ENCODE measurements at regions not wholly inside any gene's neighbourhood (a gene's known extent, or its start where the extent isn't known, plus 50 kb on each side); places are given as distances from the start of the nearest gene placed in this dataset.

DNA sequence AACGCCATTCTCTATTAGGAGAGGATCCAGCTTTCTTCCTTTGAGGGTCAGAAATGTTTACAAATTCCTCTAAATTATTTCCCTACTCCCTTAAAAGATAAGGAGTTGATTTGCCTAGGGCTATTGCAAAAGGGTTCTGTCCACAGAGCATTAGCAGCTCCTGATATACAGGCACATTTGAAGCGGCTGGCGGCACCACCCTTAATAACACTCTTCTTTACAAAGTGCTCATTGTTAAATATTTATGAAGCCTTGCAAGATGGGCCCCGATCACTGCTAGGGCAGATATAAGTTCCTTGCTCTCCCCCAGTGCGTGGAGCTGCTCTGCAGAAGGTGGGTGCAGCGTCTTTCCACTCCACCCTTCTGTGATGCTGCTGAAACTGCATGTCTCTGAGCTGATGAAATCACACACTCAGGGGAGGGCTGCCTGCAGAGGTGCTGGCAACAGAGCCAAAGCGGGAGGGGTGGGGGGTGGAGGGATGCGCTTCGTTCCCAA is 116.7 kb upstream of the NTM start:
- FAIRE-seq: no peak
- no peak for DNase-seq (ENCODE audit: low read depth)
- Histone ChIP-seq H3K36me3 (ENCODE audit: control insufficient read depth, insufficient read depth, low read length) (no peaks in the 10 kb centered on the region), H3K27me3 (ENCODE audit: control insufficient read depth, insufficient read depth, low read length) (no peaks in the 10 kb centered on the region), H3K4me3 (ENCODE audit: low read depth, low read length) (no peak overlapping the region)
- TF ChIP-seq, protein P1, sequence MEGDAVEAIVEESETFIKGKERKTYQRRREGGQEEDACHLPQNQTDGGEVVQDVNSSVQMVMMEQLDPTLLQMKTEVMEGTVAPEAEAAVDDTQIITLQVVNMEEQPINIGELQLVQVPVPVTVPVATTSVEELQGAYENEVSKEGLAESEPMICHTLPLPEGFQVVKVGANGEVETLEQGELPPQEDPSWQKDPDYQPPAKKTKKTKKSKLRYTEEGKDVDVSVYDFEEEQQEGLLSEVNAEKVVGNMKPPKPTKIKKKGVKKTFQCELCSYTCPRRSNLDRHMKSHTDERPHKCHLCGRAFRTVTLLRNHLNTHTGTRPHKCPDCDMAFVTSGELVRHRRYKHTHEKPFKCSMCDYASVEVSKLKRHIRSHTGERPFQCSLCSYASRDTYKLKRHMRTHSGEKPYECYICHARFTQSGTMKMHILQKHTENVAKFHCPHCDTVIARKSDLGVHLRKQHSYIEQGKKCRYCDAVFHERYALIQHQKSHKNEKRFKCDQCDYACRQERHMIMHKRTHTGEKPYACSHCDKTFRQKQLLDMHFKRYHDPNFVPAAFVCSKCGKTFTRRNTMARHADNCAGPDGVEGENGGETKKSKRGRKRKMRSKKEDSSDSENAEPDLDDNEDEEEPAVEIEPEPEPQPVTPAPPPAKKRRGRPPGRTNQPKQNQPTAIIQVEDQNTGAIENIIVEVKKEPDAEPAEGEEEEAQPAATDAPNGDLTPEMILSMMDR (IDR thresholded peaks at IDR 0.05; ENCODE audit: insufficient read depth, low read length, severe bottlenecking): no peak

- TF ChIP-seq, protein P1 (IDR thresholded peaks at IDR 0.05; ENCODE audit: insufficient read depth, low read length, severe bottlenecking): no peak
- FAIRE-seq (no peak), DNase-seq (ENCODE audit: low read depth) (no peak)
- no peak overlapping the region for H3K4me3 ChIP-seq (ENCODE audit: low read depth, low read length)
- H3K27me3 ChIP-seq (ENCODE audit: control insufficient read depth, insufficient read depth, low read length): no peaks in the 10 kb centered on the region
- H3K36me3 ChIP-seq (ENCODE audit: control insufficient read depth, insufficient read depth, low read length): no peaks in the 10 kb centered on the region
Measured at GRCh38 chr11:131254254-131254653, 116.2 kb upstream of the NTM start.

DNA sequence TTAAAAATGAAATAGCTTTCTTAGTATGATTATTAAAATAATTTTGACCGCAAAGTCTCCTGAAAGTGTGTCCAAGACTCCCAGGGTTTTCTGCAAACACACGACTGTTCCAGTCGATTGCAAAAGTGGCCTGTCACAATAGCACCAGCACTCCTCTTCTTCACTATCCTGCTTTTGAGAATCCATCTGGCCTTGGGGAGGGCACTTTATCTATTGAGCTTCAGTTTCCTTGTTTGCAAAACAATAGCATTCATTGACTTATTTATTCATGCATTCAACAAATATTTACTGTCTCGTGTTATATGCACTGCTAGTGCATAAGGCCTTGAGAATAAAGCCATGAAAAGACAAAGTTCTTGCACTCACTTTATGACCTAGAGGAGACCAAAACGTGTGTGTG is 96.2 kb upstream of the NTM start:
- H3K27me3 ChIP-seq (ENCODE audit: control insufficient read depth, insufficient read depth, low read length): no peaks in the 10 kb centered on the region
- H3K4me3 ChIP-seq (ENCODE audit: low read depth, low read length): no peak overlapping the region
- TF ChIP-seq, protein P1 (IDR thresholded peaks at IDR 0.05; ENCODE audit: insufficient read depth, low read length, severe bottlenecking): no peak
- DNase-seq (ENCODE audit: low read depth): no peak
- no peaks in the 10 kb centered on the region for H3K36me3 ChIP-seq (ENCODE audit: control insufficient read depth, insufficient read depth, low read length)
- no peak for FAIRE-seq

DNA sequence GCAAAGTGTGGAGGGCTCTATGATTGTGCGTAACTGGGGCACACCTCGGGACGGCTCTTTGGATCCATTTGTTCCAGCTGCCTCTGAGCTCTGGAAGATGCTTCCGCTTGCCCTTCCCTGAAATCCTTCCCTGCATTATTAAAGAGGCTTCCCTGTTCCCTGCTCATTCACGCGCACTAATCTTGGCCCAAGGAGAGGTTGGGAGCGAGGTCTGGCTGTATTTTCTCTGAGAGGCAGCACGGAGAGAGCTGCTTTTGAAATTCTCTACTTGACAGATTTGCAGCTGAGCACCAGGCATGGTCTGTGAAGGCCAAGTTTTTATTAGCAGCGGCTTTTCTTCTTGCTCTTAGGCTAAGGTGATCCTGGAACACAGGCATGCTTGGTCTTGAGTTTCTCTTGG is 94.8 kb upstream of the NTM start:
- Histone ChIP-seq H3K36me3 (ENCODE audit: control insufficient read depth, insufficient read depth, low read length) (no peaks in the 10 kb centered on the region), H3K27me3 (ENCODE audit: control insufficient read depth, insufficient read depth, low read length) (no peaks in the 10 kb centered on the region), H3K4me3 (ENCODE audit: low read depth, low read length) (no peak overlapping the region)
- TF ChIP-seq, protein P1 (IDR thresholded peaks at IDR 0.05; ENCODE audit: insufficient read depth, low read length, severe bottlenecking): no peak
- no peak for DNase-seq (ENCODE audit: low read depth)
- FAIRE-seq: no peak

GRCh38 chr11:131278472-131278871 is 91.9 kb upstream of the NTM start:
- TF ChIP-seq, protein P1 (IDR thresholded peaks at IDR 0.05; ENCODE audit: insufficient read depth, low read length, severe bottlenecking): no peak
- Histone ChIP-seq H3K4me3 (ENCODE audit: low read depth, low read length) (no peak overlapping the region), H3K27me3 (ENCODE audit: control insufficient read depth, insufficient read depth, low read length) (no peaks in the 10 kb centered on the region), H3K36me3 (ENCODE audit: control insufficient read depth, insufficient read depth, low read length) (no peaks in the 10 kb centered on the region)
- FAIRE-seq: no peak
- DNase-seq (ENCODE audit: low read depth): no peak

GRCh38 chr11:131279654-131280384 is 90.6 kb upstream of the NTM start:
- no peak for FAIRE-seq
- H3K27me3 ChIP-seq (ENCODE audit: control insufficient read depth, insufficient read depth, low read length): no peaks in the 10 kb centered on the region
- peak; percentile 36 for DNase-seq (ENCODE audit: low read depth)
- H3K36me3 ChIP-seq (ENCODE audit: control insufficient read depth, insufficient read depth, low read length): no peaks in the 10 kb centered on the region
- TF ChIP-seq, protein P1 (IDR thresholded peaks at IDR 0.05; ENCODE audit: insufficient read depth, low read length, severe bottlenecking): no peak
- no peak overlapping the region for H3K4me3 ChIP-seq (ENCODE audit: low read depth, low read length)

Data from bronchial epithelial cell (primary cell).